ENCODE measurements at regions not wholly inside any gene's neighbourhood (a gene's known extent, or its start where the extent isn't known, plus 50 kb on each side); places are given as distances from the start of the nearest gene placed in this dataset.

DNA sequence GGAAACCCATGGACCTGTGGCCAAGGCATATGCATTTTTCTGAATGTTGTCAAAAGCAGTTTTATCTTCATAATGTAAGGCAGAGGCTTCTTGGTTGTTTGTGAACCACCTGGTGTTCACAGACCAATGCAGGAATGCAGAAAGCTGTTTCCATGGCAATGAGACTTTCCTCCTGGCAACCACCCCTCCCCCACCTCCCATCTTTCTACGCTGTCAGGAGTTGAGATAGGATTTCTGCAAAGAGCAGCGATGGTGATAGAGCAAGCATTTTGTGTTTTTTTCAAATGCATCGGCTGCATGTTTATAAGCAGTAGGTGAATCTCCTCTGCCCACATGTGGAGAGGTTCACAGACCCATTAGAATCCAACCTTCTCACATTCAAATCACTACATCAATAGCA, 114.1 kb upstream of the SMLR1 start:
- no peak overlapping the region for H3K4me3 Mint-ChIP-seq
- no peaks in the 10 kb centered on the region for H3K36me3 Mint-ChIP-seq (ENCODE audit: low read depth)
- H3K27ac Mint-ChIP-seq: no peak overlapping the region
- no peaks in the 10 kb centered on the region; the same call in 1 of the 2 replicates for H3K9me3 Mint-ChIP-seq
- H3K4me1 Mint-ChIP-seq (ENCODE audit: low read depth): peaks cover 18% of the 10 kb centered on the region
- no peak for DNase-seq
- TF ChIP-seq, protein P1, sequence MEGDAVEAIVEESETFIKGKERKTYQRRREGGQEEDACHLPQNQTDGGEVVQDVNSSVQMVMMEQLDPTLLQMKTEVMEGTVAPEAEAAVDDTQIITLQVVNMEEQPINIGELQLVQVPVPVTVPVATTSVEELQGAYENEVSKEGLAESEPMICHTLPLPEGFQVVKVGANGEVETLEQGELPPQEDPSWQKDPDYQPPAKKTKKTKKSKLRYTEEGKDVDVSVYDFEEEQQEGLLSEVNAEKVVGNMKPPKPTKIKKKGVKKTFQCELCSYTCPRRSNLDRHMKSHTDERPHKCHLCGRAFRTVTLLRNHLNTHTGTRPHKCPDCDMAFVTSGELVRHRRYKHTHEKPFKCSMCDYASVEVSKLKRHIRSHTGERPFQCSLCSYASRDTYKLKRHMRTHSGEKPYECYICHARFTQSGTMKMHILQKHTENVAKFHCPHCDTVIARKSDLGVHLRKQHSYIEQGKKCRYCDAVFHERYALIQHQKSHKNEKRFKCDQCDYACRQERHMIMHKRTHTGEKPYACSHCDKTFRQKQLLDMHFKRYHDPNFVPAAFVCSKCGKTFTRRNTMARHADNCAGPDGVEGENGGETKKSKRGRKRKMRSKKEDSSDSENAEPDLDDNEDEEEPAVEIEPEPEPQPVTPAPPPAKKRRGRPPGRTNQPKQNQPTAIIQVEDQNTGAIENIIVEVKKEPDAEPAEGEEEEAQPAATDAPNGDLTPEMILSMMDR (IDR thresholded peaks at IDR 0.05): no peak
- H3K27me3 Mint-ChIP-seq (ENCODE audit: insufficient read depth): peaks cover 7% of the 10 kb centered on the region; the same call in 1 of the 2 replicates

DNA sequence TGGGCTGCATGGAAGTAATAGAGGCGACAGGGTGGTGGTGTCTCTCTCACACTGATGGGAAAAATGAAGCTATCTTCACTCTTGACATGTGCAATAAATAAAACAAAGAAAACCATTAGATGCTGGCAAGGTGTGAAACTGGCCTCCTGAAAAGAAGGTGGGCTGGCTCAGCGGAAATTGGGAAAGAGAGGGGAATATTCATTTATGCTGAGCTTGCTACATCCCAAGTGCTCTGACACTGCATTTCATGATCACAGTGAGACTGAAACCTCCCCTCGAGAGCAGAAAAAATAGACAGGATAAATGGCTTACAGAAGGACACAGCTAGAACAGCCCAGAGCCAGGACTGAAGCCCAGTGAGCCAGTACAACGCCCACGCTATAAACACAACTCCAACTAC, 112.1 kb upstream of the SMLR1 start:
- no peaks in the 10 kb centered on the region; the same call in 1 of the 2 replicates for H3K9me3 Mint-ChIP-seq
- no peak overlapping the region for H3K4me3 Mint-ChIP-seq
- TF ChIP-seq, protein P1 (IDR thresholded peaks at IDR 0.05): no peak
- 0 out of 2 replicates have a peak, but pooled peaks cover 6% of the 10 kb centered on the region for H3K36me3 Mint-ChIP-seq (ENCODE audit: low read depth)
- H3K27ac Mint-ChIP-seq: no peak overlapping the region
- DNase-seq: no peak
- peaks cover 6% of the 10 kb centered on the region; the same call in 1 of the 2 replicates for H3K27me3 Mint-ChIP-seq (ENCODE audit: insufficient read depth)
- H3K4me1 Mint-ChIP-seq (ENCODE audit: low read depth): peaks cover 11% of the 10 kb centered on the region

DNA sequence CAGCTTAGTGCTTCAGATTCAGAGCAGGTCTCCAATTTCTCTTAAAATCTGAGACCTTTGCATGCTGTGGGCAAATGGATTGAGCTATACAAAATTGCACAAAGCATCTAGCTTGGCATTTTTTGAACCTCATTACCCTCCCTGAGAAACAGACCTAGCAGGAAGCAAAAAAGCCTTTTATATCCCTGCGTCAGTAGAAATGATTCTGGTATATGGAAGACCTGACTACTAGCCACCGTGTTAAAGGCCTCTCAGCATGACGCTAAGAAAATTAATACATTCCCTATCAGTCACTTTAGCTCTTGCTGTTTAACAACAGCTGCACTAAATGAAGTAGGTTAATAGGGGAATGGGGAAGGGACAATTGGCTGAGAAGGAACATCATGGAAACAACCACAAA, 110.7 kb upstream of the SMLR1 start:
- TF ChIP-seq, protein P1 (IDR thresholded peaks at IDR 0.05): no peak
- H3K36me3 Mint-ChIP-seq (ENCODE audit: low read depth): 0 out of 2 replicates have a peak, but pooled peaks cover 6% of the 10 kb centered on the region

DNA sequence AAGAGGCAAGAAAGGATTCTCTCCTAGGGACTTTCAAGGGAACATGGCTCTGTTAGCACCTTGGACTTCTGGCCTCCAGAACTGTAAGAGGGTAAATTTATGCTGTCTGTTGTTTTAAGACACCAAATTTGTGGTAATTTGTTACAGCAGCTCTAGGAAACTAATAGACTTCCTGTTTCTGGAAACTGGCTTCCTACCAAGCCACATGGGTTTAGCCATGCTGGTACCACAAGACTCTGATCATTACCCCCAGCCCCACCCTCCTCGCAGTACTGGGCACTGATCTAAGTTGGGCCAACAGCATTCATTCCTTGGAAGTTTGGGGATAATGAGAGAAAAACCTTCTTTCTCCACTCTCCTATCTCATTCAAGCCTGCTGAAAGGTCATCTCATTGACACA, 109.5 kb upstream of the SMLR1 start:
- TF ChIP-seq, protein P1 (IDR thresholded peaks at IDR 0.05): no peak
- no peak for DNase-seq
- H3K36me3 Mint-ChIP-seq (ENCODE audit: low read depth): 0 out of 2 replicates have a peak, but pooled peaks cover 6% of the 10 kb centered on the region
- no peak overlapping the region for H3K27ac Mint-ChIP-seq
- H3K27me3 Mint-ChIP-seq (ENCODE audit: insufficient read depth): peaks cover 6% of the 10 kb centered on the region; the same call in 1 of the 2 replicates
- H3K9me3 Mint-ChIP-seq: no peaks in the 10 kb centered on the region; the same call in 1 of the 2 replicates
- peaks cover 11% of the 10 kb centered on the region for H3K4me1 Mint-ChIP-seq (ENCODE audit: low read depth)
- H3K4me3 Mint-ChIP-seq: no peak overlapping the region

More for the DNA sequence above, 110.7 kb upstream of the SMLR1 start:
- DNase-seq: no peak
- no peak overlapping the region for H3K27ac Mint-ChIP-seq
- peaks cover 11% of the 10 kb centered on the region for H3K4me1 Mint-ChIP-seq (ENCODE audit: low read depth)
- no peak overlapping the region for H3K4me3 Mint-ChIP-seq
- H3K27me3 Mint-ChIP-seq (ENCODE audit: insufficient read depth): peaks cover 6% of the 10 kb centered on the region; the same call in 1 of the 2 replicates
- H3K9me3 Mint-ChIP-seq: no peaks in the 10 kb centered on the region; the same call in 1 of the 2 replicates

DNA sequence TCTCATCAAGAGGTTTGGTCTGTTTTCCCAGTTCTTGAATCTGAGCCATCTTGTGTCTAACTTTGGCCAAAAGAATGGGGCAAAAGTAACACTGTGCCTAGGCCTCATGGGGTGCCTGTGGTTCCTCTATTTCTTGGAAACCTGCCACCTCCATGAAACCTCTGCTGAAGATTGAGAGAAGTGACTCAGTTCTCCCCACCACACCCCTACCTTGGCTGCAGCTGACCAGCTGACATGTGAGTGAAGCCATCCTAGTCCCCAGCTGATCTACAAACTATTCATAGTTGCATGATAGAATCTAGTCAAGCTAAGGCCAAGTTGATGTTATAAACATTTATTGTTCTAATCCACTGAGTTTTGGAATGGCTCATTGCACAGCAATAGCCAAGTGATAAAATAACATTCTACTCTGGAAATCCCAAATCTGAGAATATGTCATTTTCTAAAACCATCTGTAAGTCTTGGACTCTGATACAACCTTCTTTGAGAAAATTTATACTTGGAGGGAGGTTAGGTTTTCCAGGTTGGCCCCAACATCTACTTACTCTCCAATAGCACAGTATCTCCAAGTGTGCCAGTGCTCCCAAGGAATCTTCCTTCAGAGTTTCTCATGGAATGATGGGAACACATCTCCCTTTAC, 107.0 kb upstream of the SMLR1 start:
- Mint-ChIP-seq H3K9me3 (no peaks in the 10 kb centered on the region; the same call in 1 of the 2 replicates), H3K27ac (no peak overlapping the region), H3K36me3 (ENCODE audit: low read depth) (0 out of 2 replicates have a peak, but pooled peaks cover 6% of the 10 kb centered on the region), H3K27me3 (ENCODE audit: insufficient read depth) (peaks cover 3% of the 10 kb centered on the region; the same call in 1 of the 2 replicates), H3K4me3 (no peak overlapping the region), H3K4me1 (ENCODE audit: low read depth) (peaks cover 11% of the 10 kb centered on the region)
- no peak for DNase-seq
- TF ChIP-seq, protein P1 (IDR thresholded peaks at IDR 0.05): no peak
